Liver (tissue), 8 donors: ENCODE measurements at regions not wholly inside any gene's neighbourhood (a gene's known extent, or its start where the extent isn't known, plus 50 kb on each side); places are given as distances from the start of the nearest gene placed in this dataset.
A peak's percentile ranks its signal among the peaks of the same experiment; 100 is the strongest.

Source experiments
- DNase-seq: peaks from one replicate; pipeline ENCODE4 v3.0.0-alpha.2; 2017; ENCODE audit warnings: low spot score
- H3K27ac ChIP-seq, 2 donors: one replicate each; pipeline ENCODE4 v1.7.0; 2013; ENCODE audit warnings: inconsistent platforms in 2 of 2, low read length in 2 of 2, control low read depth in 1 of 2, low read depth in 1 of 2, mild to moderate bottlenecking in 1 of 2
- H3K27me3 ChIP-seq, 4 donors: one replicate each; pipeline versions ENCODE4 v1.6.1 to v1.7.0; 2013; ENCODE audit warnings: low read length in 3 of 4, inconsistent platforms in 1 of 4, mild to moderate bottlenecking in 1 of 4, moderate library complexity in 1 of 4; ENCODE audit not compliant: control insufficient read depth in 4 of 4, insufficient read depth in 4 of 4
- H3K36me3 ChIP-seq, 4 donors: one replicate each; pipeline versions ENCODE4 v1.6.1 to v1.7.0; 2013; ENCODE audit warnings: low read length in 3 of 4, mild to moderate bottlenecking in 3 of 4, low read depth in 1 of 4, moderate library complexity in 1 of 4; ENCODE audit not compliant: control insufficient read depth in 4 of 4, insufficient read depth in 3 of 4
- H3K4me1 ChIP-seq, 4 donors: one replicate each; pipeline versions ENCODE4 v1.6.1 to v1.7.0; 2013; ENCODE audit warnings: low read length in 3 of 4, mild to moderate bottlenecking in 3 of 4, moderate library complexity in 1 of 4; ENCODE audit not compliant: control insufficient read depth in 4 of 4, insufficient read depth in 4 of 4
- H3K4me3 ChIP-seq, 3 donors: one replicate each; pipeline versions ENCODE4 v1.6.1 to v1.7.0; 2013; ENCODE audit warnings: low read length in 3 of 3, control low read depth in 1 of 3, low read depth in 1 of 3, mild to moderate bottlenecking in 1 of 3
- H3K9ac ChIP-seq, 2 donors: one replicate each; pipeline ENCODE4 v1.7.0; 2013; ENCODE audit warnings: low read length in 2 of 2, mild to moderate bottlenecking in 2 of 2, moderate library complexity in 2 of 2, control low read depth in 1 of 2, low read depth in 1 of 2
- H3K9me3 ChIP-seq, 4 donors: one replicate each; pipeline versions ENCODE4 v1.6.1 to v1.7.0; 2013; ENCODE audit warnings: low read length in 3 of 4; ENCODE audit not compliant: control insufficient read depth in 4 of 4
- ATF3 ChIP-seq: IDR thresholded peaks from 2 replicates; pipeline ENCODE4 v1.6.1; 2016; ENCODE audit warnings: antibody characterized with exemption
- CTCF ChIP-seq: fragments of 150-350 bp; IDR thresholded peaks from 2 replicates; pipeline ENCODE4 v1.5.1; 2017; ENCODE audit warnings: improper control_type of control experiment, low read depth, low read length; ENCODE audit not compliant: missing input control
- FOXA2 ChIP-seq: IDR thresholded peaks from 2 replicates; pipeline ENCODE4 v1.6.1; 2016; ENCODE audit warnings: antibody characterized with exemption
- GABPA ChIP-seq, 2 donors: IDR thresholded peaks in 1 of 2; conservative IDR thresholded peaks in 1 of 2; 2 replicates each; pipeline ENCODE4 v1.6.1; 2016; ENCODE audit warnings: antibody characterized with exemption in 2 of 2, mild to moderate bottlenecking in 1 of 2, moderate library complexity in 1 of 2
- HNF4A ChIP-seq, 2 donors: conservative IDR thresholded peaks; 2 replicates each; pipeline ENCODE4 v1.6.1; 2016; ENCODE audit warnings: antibody characterized with exemption in 2 of 2, mild to moderate bottlenecking in 2 of 2
- JUND ChIP-seq, 2 donors: IDR thresholded peaks; 2 replicates each; pipeline ENCODE4 v1.6.1; 2016; ENCODE audit warnings: antibody characterized with exemption in 2 of 2
- NR2F2 ChIP-seq: IDR thresholded peaks from 2 replicates; pipeline ENCODE4 v1.6.1; 2016; ENCODE audit warnings: antibody characterized with exemption
- RAD21 ChIP-seq, 2 donors: IDR thresholded peaks; 2 replicates each; pipeline ENCODE4 v1.6.1; 2016; ENCODE audit warnings: antibody characterized with exemption in 2 of 2, mild to moderate bottlenecking in 2 of 2
- RXRA ChIP-seq, 2 donors: IDR thresholded peaks; 2 replicates each; pipeline ENCODE4 v1.6.1; 2017 to 2018; ENCODE audit warnings: antibody characterized with exemption in 2 of 2, mild to moderate bottlenecking in 1 of 2
- YY1 ChIP-seq: IDR thresholded peaks from 2 replicates; pipeline ENCODE4 v1.6.1; 2016; ENCODE audit warnings: antibody characterized with exemption, mild to moderate bottlenecking
- ZBTB33 ChIP-seq: IDR thresholded peaks from 2 replicates; pipeline ENCODE4 v1.6.1; 2016; ENCODE audit warnings: antibody characterized with exemption
- WGBS: extraction: QIAGEN DNeasy Blood & Tissue Kit; methylation state at CpG from one replicate; pipeline ENCODE4 v1.1.7; 2013; 5-methylcytosine and 5-hydroxymethylcytosine counted together
- donor health status: healthy.
- donor health status: healthy.
- donor health status: healthy.
- donor health status: healthy.
- donor health status: healthy.

GRCh38 chr3:102737353-102737752 lies 302.5 kb downstream of the ZPLD1 start:
- TF ChIP-seq RXRA (IDR thresholded peaks at IDR 0.05) = no peak
- no peak for TF ChIP-seq ATF3
- no peak for TF ChIP-seq GABPA (IDR thresholded peaks at IDR 0.05 in 1 of 2, conservative IDR thresholded peaks at IDR 0.05 in 1 of 2)
- no peak for TF ChIP-seq CTCF
- no peak for TF ChIP-seq NR2F2
- no peak for TF ChIP-seq ZBTB33
- Histone ChIP-seq H3K27me3 (no peaks in the 10 kb centered on the region), H3K36me3 (no peaks in the 10 kb centered on the region), H3K9me3 (no peaks in the 10 kb centered on the region), H3K27ac (no peak overlapping the region), H3K9ac (no peak overlapping the region), H3K4me3 (no peak overlapping the region), H3K4me1 (no peaks in the 10 kb centered on the region)
- DNase-seq = no peak
- WGBS = 91% methylated on average over 3 of the region's 3 CpGs

- H3K27ac ChIP-seq = no peak overlapping the region
- DNase-seq = no peak
- TF ChIP-seq CTCF (peak; percentile 58), NR2F2 (no peak), HNF4A (conservative IDR thresholded peaks at IDR 0.05) (peak in 1 of 2 donors; percentile 26), FOXA2 (no peak), YY1 (no peak), RAD21 (IDR thresholded peaks at IDR 0.05) (peak; percentile 89 to 90), ATF3 (no peak), JUND (IDR thresholded peaks at IDR 0.05) (no peak)
- WGBS = 63% methylated on average over 6 of the region's 6 CpGs
- H3K36me3 ChIP-seq = no peaks in the 10 kb centered on the region
- H3K27me3 ChIP-seq = no peaks in the 10 kb centered on the region
- H3K4me1 ChIP-seq = no peaks in the 10 kb centered on the region
- no peak overlapping the region for H3K9ac ChIP-seq
- no peak overlapping the region for H3K4me3 ChIP-seq
- no peaks in the 10 kb centered on the region for H3K9me3 ChIP-seq
These were observed 306.3 kb downstream of the ZPLD1 start for GRCh38 chr3:102741105-102741504.

GRCh38 chr3:102741694-102742093 lies 306.9 kb downstream of the ZPLD1 start:
- no peak overlapping the region for H3K9ac ChIP-seq
- no peak overlapping the region for H3K27ac ChIP-seq
- H3K4me1 ChIP-seq = no peaks in the 10 kb centered on the region
- H3K36me3 ChIP-seq = no peaks in the 10 kb centered on the region
- WGBS = 82% methylated on average over 6 of the region's 6 CpGs
- TF ChIP-seq RXRA (IDR thresholded peaks at IDR 0.05) (no peak), FOXA2 (no peak)
- no peaks in the 10 kb centered on the region for H3K9me3 ChIP-seq
- DNase-seq = no peak
- no peak overlapping the region for H3K4me3 ChIP-seq
- H3K27me3 ChIP-seq = no peaks in the 10 kb centered on the region
